Left ventricle myocardium superior (tissue), 1 donor: ENCODE measurements at regions not wholly inside any gene's neighbourhood (a gene's known extent, or its start where the extent isn't known, plus 50 kb on each side); places are given as distances from the start of the nearest gene placed in this dataset.

Experiments
- ATAC-seq: fragments of 200-7000 bp; cut with Tn5 transposase; one replicate; pipeline ENCODE4 v1.9.1; 2020; ENCODE audit warnings: mild to moderate bottlenecking, moderate library complexity
- DNase-seq: peaks from one replicate; pipeline ENCODE4 v3.0.0-alpha.2; 2020
- intact Hi-C: fragments of 100-400 bp; cut with micrococcal nuclease; formaldehyde crosslinking; loops from one replicate; pipeline ENCODE4 v1.11.0; 2022
- donor health status: DM: no; HTN: yes; CAD: no; lungs with severe emphysema.

DNA sequence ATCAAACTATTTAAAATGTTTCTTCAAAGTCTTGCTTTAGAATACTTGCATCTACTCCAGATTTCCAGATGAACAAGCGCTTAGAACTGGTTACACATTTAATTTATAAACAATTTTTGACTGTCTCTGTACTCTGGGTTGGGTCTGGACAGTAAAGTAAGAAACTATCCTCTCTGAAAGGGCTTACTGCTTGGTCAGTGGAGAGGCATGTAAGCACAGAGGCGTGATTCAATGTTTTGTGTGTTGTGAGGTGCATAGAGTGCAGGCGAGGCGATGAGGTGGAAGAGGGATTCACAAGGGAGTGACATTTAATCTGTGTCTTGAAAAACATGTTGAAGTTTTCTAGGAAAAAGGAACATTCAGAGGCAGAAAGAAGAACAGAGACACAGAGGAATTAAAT lies 231.4 kb downstream of the VEGFC start:
- ATAC-seq = no peak
- intact Hi-C loops = loop anchor here (10.0 kb wide), 2 partner anchors 233 to 483 kb away; partner anchors contain the start of gene VEGFC
- no peak for DNase-seq

DNA sequence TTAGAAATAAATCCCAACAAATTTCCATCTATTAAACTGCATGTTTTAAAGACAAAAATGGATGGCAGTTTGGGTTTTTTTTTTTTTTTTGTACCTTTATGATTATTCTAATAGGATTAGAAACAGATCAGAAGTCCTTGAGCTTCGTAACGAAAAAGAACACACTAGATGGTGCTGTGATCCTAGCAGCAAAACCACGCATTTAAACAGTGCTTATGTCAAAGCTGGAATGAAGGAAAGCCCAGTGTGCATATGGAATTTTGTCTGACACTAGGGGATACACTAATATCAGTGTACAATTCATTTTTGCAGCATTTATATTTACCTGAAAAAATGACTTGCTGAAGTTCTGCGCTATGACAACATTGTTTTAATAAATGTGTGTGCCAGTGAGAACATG lies 229.1 kb downstream of the VEGFC start:
- intact Hi-C loops = loop anchor here (10.0 kb wide), 2 partner anchors 231 to 481 kb away; partner anchors contain the start of gene VEGFC
- no peak for DNase-seq
- no peak for ATAC-seq

DNA sequence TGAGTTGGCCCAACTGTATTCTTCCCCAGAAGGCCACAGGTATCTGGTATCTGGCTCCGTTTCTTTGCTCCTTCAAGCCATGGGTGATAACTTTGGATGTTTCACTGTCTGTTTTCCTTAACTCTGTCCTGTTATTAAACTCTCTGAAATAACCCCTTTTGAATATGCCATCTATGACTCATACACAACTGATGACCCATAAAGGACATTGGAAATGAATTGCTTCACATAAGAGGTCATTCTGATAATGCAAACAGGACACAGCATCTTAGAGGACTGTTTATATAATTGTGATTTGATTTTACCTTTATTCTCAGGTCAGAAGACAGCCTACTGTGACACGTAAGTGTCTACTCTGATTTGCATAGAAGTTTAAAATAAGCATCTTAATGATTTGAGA lies 227.7 kb downstream of the VEGFC start:
- no peak for DNase-seq
- intact Hi-C loops = loop anchor here (10.0 kb wide), 2 partner anchors 230 to 480 kb away; partner anchors contain the start of gene VEGFC

DNA sequence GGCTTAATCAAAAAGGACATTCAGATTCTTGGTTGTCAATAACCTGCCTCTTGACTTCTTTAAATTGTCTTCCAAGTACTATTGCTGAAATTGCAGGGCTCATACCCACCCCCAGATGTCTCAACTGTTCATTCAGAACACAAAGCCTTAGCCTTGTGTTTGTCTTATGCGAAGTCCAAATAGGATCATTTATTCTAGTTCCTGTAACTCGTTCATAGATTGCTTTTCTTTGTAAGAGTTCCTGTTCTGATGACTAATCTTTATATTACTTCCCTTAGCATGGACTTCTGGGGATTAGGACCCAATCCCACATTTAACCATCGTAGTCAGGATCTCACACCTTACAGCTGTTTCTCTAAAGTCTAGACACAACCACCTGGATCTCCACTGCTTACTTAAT lies 226.0 kb downstream of the VEGFC start:
- DNase-seq (no peak), ATAC-seq (no peak)
- intact Hi-C loops = loop anchor here (10.0 kb wide), 2 partner anchors 228 to 478 kb away; partner anchors contain the start of gene VEGFC

More for the DNA sequence above, 227.7 kb downstream of the VEGFC start:
- ATAC-seq = no peak

DNA sequence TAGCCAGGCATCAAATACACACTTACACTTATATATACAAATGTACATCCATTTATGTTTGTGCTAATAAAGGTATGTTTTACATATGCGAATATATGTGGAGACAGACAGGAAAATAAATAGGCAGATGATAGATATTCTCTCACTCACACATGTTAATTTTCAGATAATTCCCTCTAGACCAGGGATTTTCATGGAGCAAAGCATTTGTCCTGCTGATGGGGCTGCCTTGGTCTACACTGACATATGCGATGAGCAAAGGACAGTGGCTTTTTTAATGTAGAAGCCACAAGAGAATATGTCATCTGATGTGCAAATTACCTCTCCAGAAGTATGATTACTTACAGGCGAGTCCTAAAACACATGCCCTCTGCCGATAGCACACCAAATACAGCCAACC lies 224.5 kb downstream of the VEGFC start:
- DNase-seq (no peak), ATAC-seq (no peak)
- intact Hi-C loops = loop anchor here (10.0 kb wide), 2 partner anchors 227 to 477 kb away; partner anchors contain the start of gene VEGFC

DNA sequence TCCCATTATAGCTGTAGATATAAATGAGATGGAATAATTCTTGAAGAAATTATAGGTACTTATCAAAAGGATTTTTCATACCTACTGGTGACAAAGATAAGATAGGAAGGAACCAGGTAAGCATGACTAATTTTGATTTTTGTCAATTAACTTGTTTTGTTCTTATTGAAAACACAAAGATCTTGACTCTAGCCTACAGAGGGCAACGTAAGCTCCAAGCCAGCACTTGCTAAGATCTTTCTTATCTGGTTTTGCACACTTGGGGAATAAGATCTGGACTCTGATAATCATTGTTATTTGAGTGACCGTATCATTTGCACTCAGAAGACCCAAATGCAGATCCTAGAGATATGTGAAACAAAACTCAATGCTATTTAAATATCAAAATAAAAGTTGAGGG lies 223.4 kb downstream of the VEGFC start:
- no peak for ATAC-seq
- intact Hi-C loops = loop anchor here (10.0 kb wide), 2 partner anchors 226 to 476 kb away; partner anchors contain the start of gene VEGFC
- no peak for DNase-seq

DNA sequence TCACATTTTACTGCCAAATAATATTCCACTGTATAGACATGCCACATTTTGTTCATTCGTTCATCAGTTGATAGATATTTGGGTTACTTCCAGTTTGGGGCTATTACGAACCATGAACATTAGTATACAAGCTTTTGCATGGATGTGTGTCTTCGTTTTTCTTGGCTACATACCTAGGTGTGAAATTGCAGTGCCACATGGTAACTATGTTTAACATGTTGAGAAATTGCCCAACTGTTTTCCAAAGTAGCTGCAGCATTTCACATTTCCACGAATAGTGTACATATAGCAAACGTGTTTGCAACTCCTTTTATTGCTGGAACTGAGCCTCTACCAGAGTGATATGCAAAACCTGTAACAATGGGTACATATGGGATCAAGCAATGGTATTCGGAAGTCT lies 221.5 kb downstream of the VEGFC start:
- DNase-seq (no peak), ATAC-seq (no peak)
- intact Hi-C loops = no loop called here

DNA sequence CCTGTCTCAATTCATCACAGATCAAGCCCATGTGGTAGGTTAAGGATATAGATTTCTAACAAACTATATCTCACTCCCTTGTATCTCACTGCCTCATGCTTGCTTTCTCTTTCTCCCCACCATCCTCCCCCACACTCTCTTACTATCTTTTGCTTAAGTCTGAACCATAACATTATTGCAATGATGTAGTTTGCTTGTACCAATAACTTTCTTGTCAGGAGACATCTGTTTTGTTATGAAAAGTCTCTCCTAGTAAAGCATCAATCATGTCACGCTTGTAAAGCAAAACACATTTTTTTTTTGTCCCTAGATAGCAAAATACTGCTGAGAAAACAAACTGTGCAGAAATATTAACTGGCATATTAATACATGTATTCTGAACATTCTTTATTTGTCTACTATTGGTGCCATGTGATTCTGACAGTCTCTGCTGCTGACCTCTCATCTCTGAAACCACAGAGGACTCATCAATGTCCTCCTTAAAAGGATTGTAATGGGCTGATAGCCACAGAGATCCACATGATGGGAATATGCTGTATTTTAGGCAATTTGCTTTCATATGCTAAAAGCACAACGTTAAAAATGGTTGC lies 217.5 kb downstream of the VEGFC start:
- intact Hi-C loops = no loop called here
- DNase-seq (no peak), ATAC-seq (no peak)

DNA sequence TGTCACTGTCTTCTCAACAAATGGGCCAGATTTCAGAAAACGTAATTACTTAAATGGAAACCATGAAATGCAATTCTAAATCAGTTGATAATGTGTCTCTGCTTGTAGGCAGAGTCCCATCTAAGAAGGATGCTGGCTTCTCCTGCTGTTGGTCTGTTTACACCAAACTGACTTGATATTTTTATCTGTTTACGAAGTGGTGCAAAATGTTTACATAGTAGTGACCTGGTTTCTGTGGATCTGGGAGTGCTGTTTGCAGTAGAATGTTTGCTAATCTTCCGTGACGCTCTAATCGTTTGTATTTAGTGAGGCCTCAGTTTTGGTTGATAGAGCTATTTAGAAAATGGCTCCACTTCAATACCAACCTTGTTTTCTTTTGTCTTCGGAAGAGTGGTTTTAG lies 213.5 kb downstream of the VEGFC start:
- intact Hi-C loops = no loop called here
- ATAC-seq = no peak
- DNase-seq = no peak

DNA sequence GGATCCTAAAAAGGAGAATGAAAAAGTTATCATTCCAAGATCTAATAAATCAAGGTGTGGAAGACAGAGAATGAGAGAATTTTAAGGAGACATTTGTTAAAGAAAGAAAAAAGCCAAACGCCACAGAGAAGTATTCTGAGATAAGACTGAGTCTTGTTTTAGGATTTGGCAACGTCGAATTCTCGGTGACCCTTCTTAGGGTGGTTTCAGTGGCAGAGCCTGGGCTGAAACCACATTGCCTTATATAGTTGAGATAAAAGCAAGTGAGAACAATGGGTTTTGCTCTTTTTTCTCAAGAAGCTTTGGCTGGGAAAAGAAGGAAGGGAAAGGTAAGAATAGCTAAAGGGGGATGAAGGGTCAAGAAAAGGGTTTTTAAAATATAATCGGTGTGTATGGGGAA lies 209.4 kb downstream of the VEGFC start:
- no peak for ATAC-seq
- intact Hi-C loops = no loop called here
- DNase-seq = no peak

DNA sequence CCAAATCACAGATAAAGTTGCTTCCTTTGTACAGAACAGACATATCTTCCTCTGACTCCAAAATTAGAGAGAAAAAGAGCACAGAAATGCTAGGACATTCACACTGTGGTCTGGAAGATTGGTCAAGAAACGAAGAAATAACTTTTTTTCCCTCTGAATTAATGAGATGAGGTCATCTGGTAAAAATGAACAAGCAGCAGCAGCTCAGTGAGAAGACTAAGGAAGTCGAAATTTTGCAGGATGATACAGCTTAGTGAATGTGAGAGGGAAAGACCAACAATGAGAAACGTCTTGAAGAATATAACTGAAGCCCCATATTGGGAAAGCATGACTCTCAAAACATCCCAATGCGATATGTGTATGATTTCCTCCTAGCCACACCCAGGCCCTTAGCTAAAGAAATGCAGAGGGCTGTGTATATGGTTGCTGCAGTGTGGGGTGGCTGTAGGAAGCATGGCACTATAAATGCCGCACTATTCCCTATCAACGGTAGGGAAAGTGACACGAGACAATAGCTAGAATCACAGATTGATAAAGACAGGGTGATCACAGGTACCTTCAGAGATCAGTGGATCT lies 208.6 kb downstream of the VEGFC start:
- DNase-seq (no peak), ATAC-seq (no peak)
- intact Hi-C loops = no loop called here

DNA sequence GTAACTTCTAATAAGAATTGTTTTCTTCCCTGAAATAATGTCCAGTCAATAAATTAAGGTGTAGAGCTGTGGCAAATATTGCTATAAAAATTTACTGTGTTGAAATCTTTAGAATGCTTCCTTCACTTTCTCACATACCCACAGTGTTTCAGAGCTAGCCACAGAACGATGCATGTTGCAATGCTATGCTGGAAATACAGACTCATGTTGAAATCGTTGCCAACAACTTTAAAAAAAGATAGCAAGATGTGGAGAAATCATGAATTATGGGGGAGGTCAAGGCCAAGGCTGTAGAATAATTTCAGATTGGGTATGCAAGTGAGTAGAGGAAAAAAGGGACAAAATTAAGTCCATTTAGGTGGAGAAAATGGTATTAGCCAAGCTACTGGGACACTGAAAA lies 204.8 kb downstream of the VEGFC start:
- DNase-seq = no peak
- intact Hi-C loops = no loop called here
- no peak for ATAC-seq

DNA sequence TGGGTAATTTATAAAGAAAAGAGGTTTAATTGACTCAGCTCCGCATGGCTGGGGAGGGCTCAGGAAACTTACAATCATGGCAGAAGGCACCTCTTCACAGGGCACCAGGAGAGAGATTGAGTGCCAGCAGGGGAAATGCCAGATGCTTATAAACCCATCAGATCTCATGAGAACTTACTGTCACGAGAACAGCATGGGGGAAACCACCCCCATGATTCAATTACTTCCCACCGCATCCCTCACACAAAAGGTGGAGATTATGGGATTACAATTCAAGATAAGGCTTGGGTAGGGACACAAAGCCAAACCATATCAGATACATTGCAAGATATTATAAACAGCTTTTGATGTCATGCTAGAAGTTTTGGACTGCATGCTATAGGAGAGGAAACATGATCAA lies 204.3 kb downstream of the VEGFC start:
- DNase-seq (no peak), ATAC-seq (no peak)
- intact Hi-C loops = no loop called here

DNA sequence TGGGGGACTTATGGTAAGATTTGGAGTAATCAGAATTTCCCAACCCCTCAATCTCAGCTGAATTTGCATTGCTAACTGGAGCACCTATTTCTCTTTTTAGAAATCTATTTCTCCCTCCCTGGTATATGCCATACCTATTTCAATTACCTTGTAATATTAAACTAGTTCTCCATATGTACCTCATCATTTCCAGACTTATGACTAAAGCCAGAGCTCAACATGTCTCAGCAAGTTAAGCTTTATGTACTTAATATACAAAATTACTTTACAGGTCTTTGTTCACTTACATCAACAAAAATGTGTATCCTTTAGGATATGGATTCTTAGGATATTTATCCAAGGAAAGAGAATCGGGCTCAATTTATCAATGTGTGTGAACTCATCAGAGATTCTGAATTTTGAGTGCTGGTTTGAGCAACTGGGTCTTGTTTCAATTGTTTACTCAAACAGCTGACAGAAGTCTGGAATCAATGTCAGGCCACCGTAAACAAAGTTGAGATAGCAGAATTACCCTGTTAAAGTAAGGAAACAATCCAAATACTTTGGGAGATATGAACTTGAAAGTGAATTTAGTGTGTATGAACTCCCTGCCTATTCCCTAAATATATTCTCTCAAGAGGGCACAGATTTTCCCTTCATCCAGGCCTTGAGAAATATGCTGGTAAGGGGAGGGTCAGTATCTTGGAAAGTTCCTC lies 199.6 kb downstream of the VEGFC start:
- intact Hi-C loops = no loop called here
- no peak for DNase-seq
- ATAC-seq = no peak

DNA sequence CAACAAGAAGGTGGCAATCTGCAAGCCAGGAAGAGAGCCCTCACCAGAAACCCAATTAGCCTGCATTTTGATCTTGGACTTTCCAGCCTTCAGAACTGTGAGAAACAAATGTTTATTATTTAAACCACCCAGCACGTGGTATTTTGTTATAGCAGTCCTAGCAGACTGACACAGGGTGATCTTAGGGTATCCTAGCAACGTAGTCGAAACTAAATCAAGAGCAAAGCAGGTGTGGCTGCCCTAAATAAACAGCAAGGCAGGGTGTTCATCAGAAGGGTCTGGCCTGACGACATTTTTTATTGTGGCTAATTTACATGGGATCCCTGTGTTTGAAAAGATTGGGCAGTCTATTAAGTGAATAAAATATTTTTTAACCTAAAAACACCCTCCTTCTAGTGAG lies 198.8 kb downstream of the VEGFC start:
- no peak for ATAC-seq
- no peak for DNase-seq
- intact Hi-C loops = no loop called here

DNA sequence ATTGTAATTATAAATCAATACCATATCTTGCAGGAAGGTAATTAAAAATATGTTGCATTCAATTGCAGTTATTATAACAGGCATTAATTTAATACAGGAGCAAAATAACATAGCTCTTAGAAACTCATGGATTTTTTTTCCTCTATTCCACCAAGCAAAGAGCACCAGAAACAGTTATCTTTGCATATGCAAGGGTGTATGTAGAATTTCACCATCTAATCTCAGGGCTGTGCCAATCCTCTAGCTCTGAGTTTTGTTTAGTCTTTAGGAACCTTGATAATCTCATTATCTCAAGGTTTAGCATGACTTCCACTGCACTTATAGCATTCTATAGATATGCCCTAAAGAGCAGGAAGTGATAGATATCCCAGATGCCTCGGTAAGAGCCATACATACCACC lies 197.5 kb downstream of the VEGFC start:
- DNase-seq = no peak
- ATAC-seq = no peak
- intact Hi-C loops = no loop called here

DNA sequence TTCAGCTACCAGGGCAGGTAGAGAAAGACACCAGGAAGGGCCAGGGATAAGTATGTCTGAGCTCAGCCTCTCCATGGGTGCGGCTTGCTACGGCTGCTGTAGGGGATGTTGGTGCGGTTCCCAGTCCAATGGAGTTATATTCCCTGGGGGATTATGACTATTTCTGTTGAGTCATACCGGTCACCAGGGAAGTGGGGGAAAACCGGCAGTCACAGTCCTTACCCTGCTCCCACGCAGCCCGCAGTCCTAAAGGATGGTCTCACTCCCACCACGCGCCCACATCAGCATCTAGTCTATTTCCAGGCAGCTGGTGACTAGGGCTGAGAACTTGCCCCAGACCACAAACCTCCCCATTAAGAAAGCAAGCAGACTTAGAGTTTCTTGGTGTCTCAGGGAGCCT lies 191.6 kb downstream of the VEGFC start:
- DNase-seq = no peak
- intact Hi-C loops = no loop called here
- ATAC-seq = no peak

DNA sequence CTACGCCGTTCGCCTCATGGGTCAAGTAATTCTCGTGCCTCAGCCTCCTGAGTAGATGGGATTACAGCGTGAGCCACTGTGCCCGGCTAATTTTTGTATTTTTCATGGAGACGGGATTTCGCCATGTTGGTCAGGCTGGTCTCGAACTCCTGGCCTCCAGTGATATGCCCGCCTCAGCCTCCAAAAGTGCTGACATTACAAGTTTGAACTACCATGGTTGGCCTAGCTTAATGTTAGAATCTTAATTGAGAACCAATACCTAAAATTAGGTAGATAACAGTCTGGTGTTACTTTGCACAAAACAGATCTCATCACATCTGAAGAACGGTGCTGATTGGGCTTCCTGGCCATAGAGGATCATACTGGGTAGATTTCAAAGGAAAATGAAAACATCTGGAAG lies 184.9 kb downstream of the VEGFC start:
- intact Hi-C loops = no loop called here
- ATAC-seq (no peak), DNase-seq (no peak)

DNA sequence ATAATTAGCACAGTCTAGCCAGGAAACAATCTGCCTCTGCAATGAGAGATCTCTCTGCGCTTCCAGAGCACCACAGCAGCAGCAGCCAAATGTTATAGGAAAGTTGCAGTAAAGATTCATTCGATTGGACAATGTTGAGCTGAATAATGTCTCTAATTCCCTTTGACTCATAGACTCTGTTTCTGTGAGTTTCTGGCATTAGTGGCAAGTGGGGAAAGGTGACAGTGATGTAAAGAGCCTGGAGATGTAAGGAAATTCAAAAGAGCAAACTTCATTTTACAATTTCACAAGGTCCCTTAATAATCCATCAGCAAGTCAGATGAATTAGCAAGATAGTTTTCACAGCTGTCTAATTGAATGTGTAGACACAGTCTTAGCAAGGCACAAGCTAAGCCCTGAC lies 184.4 kb downstream of the VEGFC start:
- intact Hi-C loops = no loop called here
- no peak for ATAC-seq
- DNase-seq = no peak

DNA sequence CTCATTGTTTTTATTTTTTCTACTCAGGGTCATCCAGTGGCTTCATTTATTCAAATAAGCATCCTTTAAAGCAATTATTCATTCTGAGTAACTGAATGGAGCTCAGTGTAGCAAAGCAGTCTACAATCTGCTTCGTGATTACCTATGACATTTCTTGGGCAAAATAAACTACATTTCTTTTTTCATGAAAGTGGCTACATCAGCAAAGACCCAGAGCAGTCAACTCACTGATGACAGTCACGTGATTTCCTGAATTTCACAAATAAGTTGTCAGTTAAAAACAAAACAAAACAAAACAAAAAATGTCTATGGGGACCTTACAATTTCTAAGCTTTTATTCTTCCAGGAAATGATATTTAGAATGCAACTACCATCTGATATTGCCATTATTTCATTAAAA lies 182.1 kb downstream of the VEGFC start:
- intact Hi-C loops = no loop called here
- DNase-seq = no peak

DNA sequence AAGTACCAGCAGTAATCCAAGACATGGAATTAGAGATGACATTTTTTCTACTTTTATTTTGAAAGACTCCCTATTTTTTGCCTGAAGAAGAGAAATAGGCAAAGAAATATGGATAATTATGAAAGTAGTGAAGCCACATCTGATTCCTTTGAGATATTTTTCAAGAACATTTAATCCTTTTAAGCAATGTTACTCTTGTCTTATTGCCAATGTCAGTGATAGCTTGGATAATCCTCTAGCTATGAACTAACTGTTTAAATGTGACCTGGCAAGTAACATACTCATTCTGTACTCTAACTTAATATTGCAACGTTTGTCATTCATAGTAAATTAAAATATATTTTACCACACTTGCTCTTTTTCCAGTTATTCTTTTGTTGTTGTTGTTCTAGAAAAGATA lies 181.3 kb downstream of the VEGFC start:
- intact Hi-C loops = no loop called here
- no peak for DNase-seq
- ATAC-seq = no peak

More for the DNA sequence above, 182.1 kb downstream of the VEGFC start:
- no peak for ATAC-seq
